SK-N-MC (cell line): ENCODE measurements at regions not wholly inside any gene's neighbourhood (a gene's known extent, or its start where the extent isn't known, plus 50 kb on each side); places are given as distances from the start of the nearest gene placed in this dataset.

Experiments used
- EZH2 ChIP-seq: fragments of 200-600 bp; sonication (generic); IDR thresholded peaks from one replicate; pipeline ENCODE4 v1.6.1; 2017; ENCODE audit warnings: antibody characterized with exemption
- POLR2AphosphoS5 ChIP-seq: IDR thresholded peaks from 2 replicates; pipeline ENCODE4 v1.6.1; 2012; ENCODE audit warnings: mild to moderate bottlenecking, low read depth, low read length, borderline replicate concordance

DNA sequence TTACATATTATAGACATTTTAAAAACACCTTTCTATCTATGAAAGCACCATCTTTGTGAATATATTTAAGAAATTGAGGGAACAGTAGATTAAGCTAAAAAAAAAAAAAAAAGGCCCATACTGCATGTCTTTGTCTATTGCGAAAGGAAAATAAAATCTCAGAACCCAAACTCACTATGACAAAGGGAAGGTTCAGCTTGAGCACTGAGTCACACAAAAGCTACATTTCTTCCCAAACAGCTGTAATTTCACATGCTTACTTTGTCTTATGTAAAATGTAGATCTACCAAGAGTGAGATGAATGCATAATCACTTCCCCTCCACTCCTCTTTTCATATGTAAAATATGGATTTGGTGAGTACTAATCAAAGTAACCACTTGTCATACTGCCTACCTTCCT is 640.1 kb upstream of the KLF12 start:
- no peak for TF ChIP-seq EZH2
- TF ChIP-seq POLR2AphosphoS5 = no peak
